ENCODE measurements at regions not wholly inside any gene's neighbourhood (a gene's known extent, or its start where the extent isn't known, plus 50 kb on each side); places are given as distances from the start of the nearest gene placed in this dataset.

- TF ChIP-seq REST (IDR thresholded peaks at IDR 0.05; ENCODE audit: insufficient read depth in 1 of 2, low read depth in 2 of 2, low read length in 1 of 2) (no peak), CTCF (IDR thresholded peaks at IDR 0.05) (no peak), POLR2AphosphoS5 (IDR thresholded peaks at IDR 0.05; ENCODE audit: low read depth, low read length) (no peak)
Observed at GRCh38 chr20:54308804-54309203, 100.9 kb downstream of the PFDN4 start.
